Mesenchymal stem cell (in vitro differentiated cells and primary cell): ENCODE measurements at regions not wholly inside any gene's neighbourhood (a gene's known extent, or its start where the extent isn't known, plus 50 kb on each side); places are given as distances from the start of the nearest gene placed in this dataset.

Experiments
- DNase-seq: peaks from one replicate; pipeline ENCODE4 v3.0.0-alpha.2; 2013
- H2AFZ ChIP-seq: one replicate; pipeline ENCODE4 v1.6.1; 2013; ENCODE audit warnings: low read depth, mild to moderate bottlenecking, control low read depth, inconsistent platforms, low read length, moderate library complexity
- H2AK5ac ChIP-seq: 2 replicates; pipeline ENCODE4 v1.6.1; 2013; ENCODE audit warnings: low read length, moderate library complexity, mild to moderate bottlenecking, inconsistent platforms; ENCODE audit not compliant: severe bottlenecking
- H2BK120ac ChIP-seq: one replicate; pipeline ENCODE4 v1.6.1; 2013; ENCODE audit warnings: low read depth, mild to moderate bottlenecking, inconsistent platforms, low read length, moderate library complexity
- H2BK12ac ChIP-seq, 2 experiments: one replicate each; pipeline ENCODE4 v1.6.1; 2013; ENCODE audit warnings: inconsistent platforms in 2 of 2, low read length in 2 of 2, mild to moderate bottlenecking in 2 of 2, moderate library complexity in 2 of 2, control low read depth in 1 of 2
- H2BK15ac ChIP-seq: one replicate; pipeline ENCODE4 v1.6.1; 2013; ENCODE audit warnings: mild to moderate bottlenecking, low read depth, inconsistent platforms; ENCODE audit not compliant: poor library complexity, severe bottlenecking
- H2BK5ac ChIP-seq: 2 replicates; pipeline ENCODE4 v1.6.1; 2013; ENCODE audit warnings: low read depth, mild to moderate bottlenecking, low read length, control low read depth, inconsistent platforms; ENCODE audit not compliant: poor library complexity, severe bottlenecking
- H3K14ac ChIP-seq, 2 experiments: one replicate each; pipeline ENCODE4 v1.6.1; 2013; ENCODE audit warnings: inconsistent platforms in 2 of 2, low read length in 2 of 2, control low read depth in 1 of 2, mild to moderate bottlenecking in 1 of 2, moderate library complexity in 1 of 2
- H3K18ac ChIP-seq, 2 experiments: one replicate each; pipeline ENCODE4 v1.6.1; 2013; ENCODE audit warnings: inconsistent platforms in 2 of 2, low read length in 2 of 2, control low read depth in 1 of 2, low read depth in 1 of 2, mild to moderate bottlenecking in 1 of 2
- H3K23ac ChIP-seq, 2 experiments: one replicate each; pipeline ENCODE4 v1.6.1; 2013; ENCODE audit warnings: inconsistent platforms in 2 of 2, low read length in 2 of 2, mild to moderate bottlenecking in 2 of 2, moderate library complexity in 2 of 2, control low read depth in 1 of 2
- H3K27ac ChIP-seq: 2 replicates; pipeline ENCODE4 v1.5.1; 2013; ENCODE audit warnings: mild to moderate bottlenecking, moderate library complexity, low read length, control low read depth, inconsistent platforms; ENCODE audit not compliant: poor library complexity, severe bottlenecking
- H3K27me3 ChIP-seq, 2 experiments: 2 replicates each; pipeline versions ENCODE4 v1.6.1 to v1.7.0; 2013; ENCODE audit warnings: low read length in 2 of 2, mild to moderate bottlenecking in 2 of 2, moderate library complexity in 2 of 2, control low read depth in 1 of 2, inconsistent platforms in 1 of 2; ENCODE audit not compliant: control insufficient read depth in 1 of 2, insufficient read depth in 1 of 2
- H3K36me3 ChIP-seq, 2 experiments: 2 replicates each; pipeline versions ENCODE4 v1.6.1 to v1.7.0; 2013; ENCODE audit warnings: low read length in 2 of 2, control low read depth in 1 of 2, inconsistent platforms in 1 of 2, low read depth in 1 of 2, mild to moderate bottlenecking in 1 of 2; ENCODE audit not compliant: insufficient read depth in 2 of 2, control insufficient read depth in 1 of 2
- H3K4ac ChIP-seq, 2 experiments: one replicate each; pipeline ENCODE4 v1.6.1; 2013; ENCODE audit warnings: inconsistent platforms in 2 of 2, low read length in 2 of 2, mild to moderate bottlenecking in 2 of 2, moderate library complexity in 2 of 2, control low read depth in 1 of 2, low read depth in 1 of 2
- H3K4me1 ChIP-seq: 2 replicates; pipeline ENCODE4 v1.6.1; 2013; ENCODE audit warnings: low read depth, low read length, control low read depth; ENCODE audit not compliant: control insufficient read depth, insufficient read depth
- H3K4me2 ChIP-seq: 2 replicates; pipeline ENCODE4 v1.6.1; 2013; ENCODE audit warnings: low read length, mild to moderate bottlenecking, inconsistent platforms; ENCODE audit not compliant: poor library complexity, severe bottlenecking
- H3K4me3 ChIP-seq, 2 experiments: 2 replicates each; pipeline versions ENCODE4 v1.5.1 to v1.7.0; 2013; ENCODE audit warnings: low read length in 2 of 2, mild to moderate bottlenecking in 2 of 2, control low read depth in 1 of 2, low read depth in 1 of 2; ENCODE audit not compliant: insufficient read depth in 1 of 2
- H3K79me1 ChIP-seq: replicated peaks from 2 replicates; pipeline ENCODE4 v1.6.1; 2013; ENCODE audit warnings: mild to moderate bottlenecking, control low read depth, low read length, inconsistent platforms; ENCODE audit not compliant: poor library complexity, severe bottlenecking
- H3K9ac ChIP-seq: 2 replicates; pipeline ENCODE4 v1.7.0; 2013; ENCODE audit warnings: mild to moderate bottlenecking, low read length, moderate library complexity
- H3K9me3 ChIP-seq: 2 replicates; pipeline ENCODE4 v1.7.0; 2013; ENCODE audit warnings: mild to moderate bottlenecking, low read length; ENCODE audit not compliant: control insufficient read depth
- H4K8ac ChIP-seq: one replicate; pipeline ENCODE4 v1.6.1; 2013; ENCODE audit warnings: inconsistent platforms, mild to moderate bottlenecking, low read length, moderate library complexity
- H4K91ac ChIP-seq: one replicate; pipeline ENCODE4 v1.6.1; 2013; ENCODE audit warnings: mild to moderate bottlenecking, low read length, inconsistent platforms
- WGBS: methylation state at CpG from one replicate; pipeline ENCODE4 v1.1.7; 2013; ENCODE audit warnings: mixed read lengths; 5-methylcytosine and 5-hydroxymethylcytosine counted together

DNA sequence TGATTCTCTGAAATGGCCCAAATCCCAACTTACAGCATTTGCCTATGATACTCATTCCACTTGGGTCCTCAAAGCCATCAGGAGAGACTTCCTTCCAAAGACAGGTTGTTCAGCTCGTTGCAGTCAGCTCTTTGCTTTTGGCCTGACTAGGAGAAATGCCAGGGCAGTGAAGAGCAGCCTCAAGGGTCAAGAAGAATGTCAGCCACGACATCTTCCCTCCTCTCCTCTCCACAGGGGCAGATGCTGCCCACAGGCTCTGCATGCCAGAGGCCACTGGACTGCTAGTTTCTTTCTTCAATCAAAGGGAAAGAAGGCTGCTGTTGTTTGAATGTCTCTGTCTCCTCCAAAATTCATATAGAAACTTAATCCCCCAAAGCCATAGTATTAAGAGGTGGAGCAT lies 201.7 kb upstream of the PFN2 start:
- Histone ChIP-seq H3K79me1 (no peaks in the 10 kb centered on the region), H3K18ac (no peak overlapping the region)

DNA sequence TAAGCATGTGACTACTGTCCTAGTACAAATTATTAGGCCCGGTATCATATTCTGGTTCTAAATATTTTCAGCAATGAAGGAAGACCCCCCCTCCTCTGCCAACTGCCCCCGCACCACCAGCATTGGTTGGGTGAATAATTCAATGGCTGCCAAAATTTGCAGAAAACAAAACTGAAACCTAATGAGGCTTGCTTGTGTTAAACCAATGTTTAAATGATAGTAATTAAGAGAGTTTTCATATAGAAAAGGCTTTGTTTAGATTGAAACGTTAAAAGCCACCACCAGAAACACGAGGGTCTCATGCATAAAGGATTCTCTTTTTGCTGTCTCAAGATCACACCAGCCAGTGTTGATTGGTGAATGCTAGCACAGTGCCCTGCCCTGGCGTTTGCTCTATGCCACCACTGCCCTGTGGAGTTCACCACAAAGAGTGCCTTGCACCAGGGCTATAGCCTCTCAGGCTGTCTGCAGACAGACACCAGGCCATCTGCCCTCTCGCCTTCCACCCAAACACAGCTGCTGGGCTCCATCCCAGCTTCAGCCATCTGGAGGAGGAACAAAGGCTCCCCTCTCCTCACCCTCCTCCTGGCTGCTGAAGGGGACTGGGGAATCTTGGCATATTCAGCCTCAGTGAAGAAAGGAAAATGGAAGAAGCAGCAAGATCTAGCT lies 200.3 kb upstream of the PFN2 start:
- H3K36me3 ChIP-seq: no peaks in the 10 kb centered on the region
- no peak overlapping the region for H3K18ac ChIP-seq
- H4K91ac ChIP-seq: no peak overlapping the region
- H2AFZ ChIP-seq: no peak overlapping the region
- 89% methylated on average over 6 of the region's 6 CpGs for WGBS
- H2AK5ac ChIP-seq: no peak overlapping the region
- no peak overlapping the region for H3K4me3 ChIP-seq
- H3K9ac ChIP-seq: no peak overlapping the region
- no peak overlapping the region for H2BK120ac ChIP-seq
- H3K4me2 ChIP-seq: no peak overlapping the region
- no peaks in the 10 kb centered on the region for H3K27me3 ChIP-seq
- H2BK12ac ChIP-seq: peak overlapping the region in 1 of 2 experiments; percentile 2
- H3K14ac ChIP-seq: peak overlapping the region in 1 of 2 experiments; percentile 0
- no peak overlapping the region for H3K27ac ChIP-seq
- H3K4me1 ChIP-seq: peaks cover 2% of the 10 kb centered on the region
- H3K23ac ChIP-seq: no peak overlapping the region
- H2BK15ac ChIP-seq: no peak overlapping the region
- H3K79me1 ChIP-seq: no peaks in the 10 kb centered on the region
- H4K8ac ChIP-seq: peak overlapping the region; percentile 7
- H3K9me3 ChIP-seq: no peaks in the 10 kb centered on the region
- no peak for DNase-seq
- no peak overlapping the region for H2BK5ac ChIP-seq
- H3K4ac ChIP-seq: no peak overlapping the region

More for the DNA sequence above, 201.7 kb upstream of the PFN2 start:
- H3K14ac ChIP-seq: no peak overlapping the region
- no peak overlapping the region for H3K23ac ChIP-seq
- no peak for DNase-seq
- H3K27me3 ChIP-seq: no peaks in the 10 kb centered on the region
- 58% methylated on average over 1 of the region's 2 CpGs for WGBS
- H3K4me2 ChIP-seq: no peak overlapping the region
- H3K4me3 ChIP-seq: no peak overlapping the region
- H2AK5ac ChIP-seq: no peak overlapping the region
- H2AFZ ChIP-seq: no peak overlapping the region
- no peak overlapping the region for H2BK5ac ChIP-seq
- no peaks in the 10 kb centered on the region for H3K9me3 ChIP-seq
- peaks cover 4% of the 10 kb centered on the region for H3K4me1 ChIP-seq
- no peaks in the 10 kb centered on the region for H3K36me3 ChIP-seq
- H2BK12ac ChIP-seq: no peak overlapping the region
- no peak overlapping the region for H2BK15ac ChIP-seq
- no peak overlapping the region for H2BK120ac ChIP-seq
- H3K27ac ChIP-seq: no peak overlapping the region
- H3K4ac ChIP-seq: no peak overlapping the region
- no peak overlapping the region for H4K8ac ChIP-seq
- no peak overlapping the region for H4K91ac ChIP-seq
- H3K9ac ChIP-seq: no peak overlapping the region

DNA sequence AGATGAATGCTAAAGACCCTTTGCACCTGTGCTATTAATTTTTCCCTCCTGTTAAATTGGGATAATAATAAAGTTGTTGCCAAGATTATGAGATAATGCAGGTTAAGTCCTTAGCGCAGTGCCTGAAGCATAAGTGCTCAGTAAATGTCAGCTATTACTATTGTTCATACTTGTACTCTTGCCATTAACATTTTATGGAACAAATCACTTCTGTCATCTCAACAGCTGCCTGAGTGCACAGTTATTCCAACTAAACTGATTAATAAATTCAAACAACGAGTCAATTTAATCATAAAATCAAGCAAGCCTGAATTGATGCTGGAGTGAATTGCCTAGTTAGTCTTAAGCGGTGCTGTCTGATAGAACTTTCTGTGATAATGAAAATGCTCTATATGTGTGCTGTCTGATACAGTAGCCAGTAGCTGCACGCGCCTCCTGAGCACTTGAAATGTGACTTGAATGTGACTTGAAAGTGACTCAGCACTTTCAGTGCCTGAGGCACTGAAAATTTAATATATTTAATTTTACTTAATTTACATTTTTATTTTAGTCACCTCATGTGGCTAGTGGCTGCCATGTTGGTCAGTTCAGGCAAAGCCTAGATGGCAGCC lies 198.7 kb upstream of the PFN2 start:
- no peak overlapping the region for H2AFZ ChIP-seq
- no peak overlapping the region for H3K9ac ChIP-seq
- no peaks in the 10 kb centered on the region for H3K27me3 ChIP-seq
- H3K4me3 ChIP-seq: no peak overlapping the region
- no peaks in the 10 kb centered on the region for H3K9me3 ChIP-seq
- no peak overlapping the region for H3K27ac ChIP-seq
- no peak overlapping the region for H2BK120ac ChIP-seq
- no peak overlapping the region for H3K4me2 ChIP-seq
- no peaks in the 10 kb centered on the region for H3K79me1 ChIP-seq
- H2BK15ac ChIP-seq: no peak overlapping the region
- H2BK12ac ChIP-seq: no peak overlapping the region
- no peak overlapping the region for H3K14ac ChIP-seq
- peak overlapping the region in 1 of 2 experiments; percentile 19 for H3K18ac ChIP-seq
- DNase-seq: no peak
- WGBS: 94% methylated on average over 5 of the region's 5 CpGs
- no peak overlapping the region for H4K91ac ChIP-seq
- no peak overlapping the region for H4K8ac ChIP-seq
- no peak overlapping the region for H2BK5ac ChIP-seq
- H3K23ac ChIP-seq: no peak overlapping the region
- H2AK5ac ChIP-seq: no peak overlapping the region
- H3K4me1 ChIP-seq: peaks cover 2% of the 10 kb centered on the region
- H3K36me3 ChIP-seq: no peaks in the 10 kb centered on the region
- H3K4ac ChIP-seq: no peak overlapping the region

DNA sequence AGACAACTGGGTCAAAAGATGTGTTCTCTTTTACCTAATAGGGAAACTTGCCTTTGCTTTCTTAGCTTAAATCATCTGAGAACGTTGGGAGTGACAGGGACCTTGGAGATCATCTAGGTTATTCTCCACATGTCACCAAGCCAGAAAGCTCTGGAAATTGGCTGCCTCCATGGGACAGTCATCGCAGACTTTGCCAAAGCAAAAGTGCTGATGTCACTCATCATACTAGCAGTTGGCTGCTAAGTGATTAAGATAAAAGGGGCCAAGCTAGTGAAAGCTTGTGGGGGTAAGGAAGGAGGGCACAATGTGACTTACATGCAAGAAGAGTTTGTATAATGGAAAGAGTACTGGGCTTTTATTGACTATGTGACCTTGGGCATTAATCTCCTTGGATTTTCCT lies 198.0 kb upstream of the PFN2 start:
- no peak overlapping the region for H3K4ac ChIP-seq
- H3K4me2 ChIP-seq: no peak overlapping the region
- no peak overlapping the region for H3K27ac ChIP-seq
- H3K27me3 ChIP-seq: no peaks in the 10 kb centered on the region
- H4K8ac ChIP-seq: no peak overlapping the region
- H2BK5ac ChIP-seq: no peak overlapping the region
- DNase-seq: no peak
- no peak overlapping the region for H2BK12ac ChIP-seq
- no peak overlapping the region for H2AK5ac ChIP-seq
- H3K79me1 ChIP-seq: no peaks in the 10 kb centered on the region
- H3K4me1 ChIP-seq: peaks cover 2% of the 10 kb centered on the region
- no peak overlapping the region for H2BK15ac ChIP-seq
- 55% methylated on average over 2 of the region's 2 CpGs for WGBS
- H2BK120ac ChIP-seq: no peak overlapping the region
- no peak overlapping the region for H2AFZ ChIP-seq
- no peak overlapping the region for H3K9ac ChIP-seq
- H4K91ac ChIP-seq: no peak overlapping the region
- H3K9me3 ChIP-seq: no peaks in the 10 kb centered on the region
- no peak overlapping the region for H3K23ac ChIP-seq
- H3K36me3 ChIP-seq: no peaks in the 10 kb centered on the region
- no peak overlapping the region for H3K14ac ChIP-seq
- H3K18ac ChIP-seq: no peak overlapping the region
- no peak overlapping the region for H3K4me3 ChIP-seq
